HG03097 (cell line): ENCODE measurements at regions not wholly inside any gene's neighbourhood (a gene's known extent, or its start where the extent isn't known, plus 50 kb on each side); places are given as distances from the start of the nearest gene placed in this dataset.
"Not testable (repeated sequence)": the region's sequence is repeated elsewhere in the genome, so short reads cannot be mapped to it uniquely, and the experiment has no call there.

ENCODE experiments used
- ATAC-seq: cut with Tn5 transposase; IDR thresholded peaks from one replicate; pipeline ENCODE4 v1.9.1; 2021; ENCODE audit not compliant: unreplicated experiment, low FRiP score

DNA sequence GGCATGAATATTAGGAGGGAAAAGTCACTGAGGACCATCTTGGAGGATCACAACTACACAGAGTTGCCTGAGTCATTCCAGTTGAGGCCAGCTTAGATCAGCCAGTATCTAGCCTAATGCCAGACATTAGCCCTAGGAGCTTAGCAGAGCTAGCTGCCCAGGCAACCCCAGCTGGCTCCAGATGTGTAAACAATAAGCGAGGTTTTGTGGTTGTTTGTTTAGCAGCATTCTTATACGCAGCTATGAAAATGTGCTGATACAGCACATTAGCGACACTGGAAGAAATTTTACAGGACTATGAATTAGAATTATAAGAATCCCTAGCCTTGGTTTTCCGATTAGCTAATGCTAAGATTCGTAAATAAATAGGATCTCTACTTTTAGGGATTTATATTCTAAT is 59.3 kb downstream of the BTBD3 start:
- ATAC-seq = no peak

DNA sequence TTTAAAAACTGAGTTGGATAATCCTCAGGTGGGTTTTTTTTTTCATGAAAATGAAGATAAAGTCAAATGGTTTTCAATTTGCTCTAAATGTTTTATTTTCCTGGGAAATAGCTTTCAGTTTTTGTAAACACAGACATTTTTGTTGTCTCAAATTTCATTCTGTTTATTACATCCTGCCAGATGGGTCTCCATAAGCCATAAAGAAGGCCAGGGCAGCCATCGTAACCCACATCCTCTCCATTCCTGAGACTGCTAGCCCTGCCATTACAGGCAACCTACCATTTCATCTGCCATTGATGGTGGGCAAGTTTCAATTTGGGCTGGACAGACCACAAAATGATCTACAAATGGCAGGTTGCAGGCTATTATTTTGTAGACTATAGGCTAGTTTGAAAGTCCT is 60.8 kb downstream of the BTBD3 start:
- ATAC-seq = no peak

DNA sequence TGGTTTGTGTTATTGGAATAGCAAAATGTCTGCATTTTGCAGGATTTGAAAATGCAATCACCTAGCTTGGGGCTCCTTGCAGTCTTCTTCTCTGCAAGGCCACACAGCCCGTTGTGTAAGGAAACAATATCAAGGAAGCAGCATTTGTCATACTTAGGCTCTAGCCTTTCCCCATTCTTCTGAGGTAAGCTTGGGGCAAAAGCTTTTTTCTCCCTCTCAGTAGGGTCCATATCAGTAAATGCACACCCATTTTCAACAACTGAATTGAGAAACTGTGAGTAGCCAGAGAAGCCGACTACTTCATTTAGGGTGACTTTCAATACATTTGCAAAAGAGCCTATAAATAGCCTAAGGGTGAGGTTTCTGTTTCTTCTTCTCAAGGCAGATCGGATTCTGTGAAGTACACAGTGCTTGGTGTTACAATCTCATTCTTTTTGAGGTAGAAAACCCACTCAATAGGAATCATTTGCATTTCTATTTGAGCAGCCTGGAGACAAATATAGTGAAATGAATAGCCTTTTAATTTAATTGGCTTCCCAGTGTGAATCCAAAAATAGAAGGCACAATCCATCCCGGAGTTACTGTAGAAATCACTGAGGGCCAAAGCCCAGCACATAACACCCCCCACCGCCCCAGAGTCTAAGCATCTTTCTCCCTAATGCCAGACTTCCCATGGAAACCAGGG is 61.8 kb downstream of the BTBD3 start:
- ATAC-seq = no peak

DNA sequence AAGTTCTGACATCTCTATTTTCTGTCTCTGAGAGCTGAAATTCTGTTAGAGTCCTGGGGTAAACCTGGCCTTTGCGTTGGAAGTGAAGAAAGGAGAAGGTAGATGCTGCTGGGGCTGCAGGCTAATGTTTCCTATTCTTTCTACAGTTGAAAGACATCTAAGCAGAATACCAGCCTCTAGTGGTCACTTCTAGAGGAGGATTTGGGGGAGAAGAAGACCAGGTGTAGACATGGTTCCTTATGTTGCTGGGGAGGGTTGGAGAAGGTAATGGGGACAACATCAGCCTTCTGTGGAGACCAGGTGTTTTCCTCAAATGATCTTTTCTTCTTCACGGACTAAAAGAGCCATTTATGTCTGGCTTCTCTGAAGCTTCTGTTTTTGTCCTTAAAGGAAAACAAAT is 62.6 kb downstream of the BTBD3 start:
- no peak for ATAC-seq

DNA sequence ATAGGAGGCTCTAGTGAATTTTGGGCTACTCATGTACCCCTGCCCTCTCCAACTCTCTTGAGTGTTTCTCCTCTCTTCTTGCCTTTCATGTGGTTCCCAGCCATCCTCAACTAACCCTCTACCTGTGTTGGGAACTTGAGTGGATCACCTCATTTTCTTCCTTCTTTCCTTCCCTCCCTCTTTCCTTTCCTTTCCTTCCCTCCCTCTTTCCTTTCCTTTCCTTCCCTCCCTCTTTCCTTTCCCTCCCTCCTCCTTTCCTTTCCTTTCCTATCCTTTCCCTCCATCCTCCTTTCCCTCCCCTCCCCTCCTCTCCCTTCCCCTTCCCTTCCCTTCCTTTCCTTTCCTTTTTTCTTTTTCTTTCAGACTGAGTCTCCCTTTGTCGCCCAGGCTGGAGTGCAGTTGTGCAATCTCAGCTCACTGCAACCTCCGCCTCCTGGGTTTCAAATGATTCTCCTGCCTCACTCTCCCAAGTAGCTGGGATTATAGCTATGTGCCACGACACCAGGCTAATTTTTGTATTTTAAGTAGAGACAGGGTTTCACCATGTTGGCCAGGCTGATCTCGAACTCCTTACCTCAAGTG is 63.8 kb downstream of the BTBD3 start:
- no peak for ATAC-seq

DNA sequence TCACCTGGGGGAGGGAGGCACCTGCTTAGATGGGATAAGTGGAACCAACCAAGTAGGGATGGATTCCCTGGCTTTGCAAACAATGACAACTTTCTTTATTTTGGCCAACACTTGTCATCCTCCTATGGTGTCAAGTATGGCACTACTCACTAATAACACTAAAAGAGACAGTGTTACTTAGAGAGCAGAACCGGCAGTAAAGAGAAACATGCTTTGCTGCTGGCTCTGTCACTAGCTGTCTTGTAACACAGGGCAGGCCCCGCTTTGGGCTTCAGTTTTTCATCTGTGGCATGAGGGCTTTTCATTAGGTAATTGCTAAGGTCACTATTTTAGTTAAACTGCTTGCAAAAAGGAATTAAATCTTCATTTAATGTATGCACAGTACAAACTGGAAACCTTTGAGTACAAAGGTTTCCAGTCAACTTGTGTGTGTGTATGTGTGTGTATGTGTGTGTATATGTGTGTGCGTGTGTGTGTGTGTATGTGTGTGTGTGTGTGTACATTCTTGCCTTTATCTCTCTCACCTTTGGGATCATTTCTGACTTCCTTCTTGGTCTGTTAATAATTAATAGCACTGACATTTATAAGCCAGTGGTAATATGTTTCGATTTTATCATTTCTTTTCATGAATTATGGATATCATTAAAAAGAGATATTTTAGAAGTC is 64.7 kb downstream of the BTBD3 start:
- ATAC-seq = no peak

DNA sequence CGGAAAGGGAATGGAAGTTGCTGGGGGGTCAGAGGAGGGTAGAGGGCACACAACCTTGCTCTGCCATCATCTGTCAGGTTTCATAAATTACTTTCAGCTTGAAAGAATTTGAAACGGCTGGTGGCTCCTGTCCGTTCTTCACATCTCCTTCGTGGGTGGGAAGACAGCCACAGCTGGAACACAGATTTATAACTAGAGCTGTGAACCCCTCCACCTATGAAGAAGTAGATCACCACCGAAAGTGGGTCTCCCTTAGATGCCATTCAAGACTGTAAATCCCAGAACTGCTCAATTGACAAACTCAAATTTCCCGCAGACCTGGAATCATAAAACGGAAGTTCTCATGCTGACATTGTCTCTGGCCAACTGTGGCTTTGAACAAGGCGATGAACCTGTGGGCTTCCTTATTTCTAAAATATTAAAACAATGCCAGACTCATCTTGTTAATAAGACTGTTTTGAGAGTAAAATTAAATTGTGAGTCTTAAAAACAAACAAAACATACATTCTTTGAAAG is 65.3 kb downstream of the BTBD3 start:
- no peak for ATAC-seq

DNA sequence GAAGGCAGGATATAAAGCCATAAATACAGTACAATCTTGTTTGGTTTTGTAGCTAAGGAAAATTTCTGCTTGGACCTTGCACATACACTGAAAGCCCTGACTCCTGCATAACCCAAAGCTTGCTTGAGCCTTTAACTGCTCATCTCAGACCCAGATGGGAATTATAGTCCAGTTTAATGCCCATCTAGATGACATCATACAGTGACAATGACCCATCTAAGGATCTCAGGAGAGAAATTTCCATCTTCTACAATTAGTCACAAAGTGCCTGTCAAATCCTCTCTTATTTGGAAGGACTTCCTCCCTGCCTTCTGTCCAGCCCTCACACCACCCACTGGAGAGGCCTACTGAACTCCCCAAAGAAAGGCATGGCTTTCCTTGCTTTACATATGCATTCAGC is 69.3 kb downstream of the BTBD3 start:
- ATAC-seq = no peak

DNA sequence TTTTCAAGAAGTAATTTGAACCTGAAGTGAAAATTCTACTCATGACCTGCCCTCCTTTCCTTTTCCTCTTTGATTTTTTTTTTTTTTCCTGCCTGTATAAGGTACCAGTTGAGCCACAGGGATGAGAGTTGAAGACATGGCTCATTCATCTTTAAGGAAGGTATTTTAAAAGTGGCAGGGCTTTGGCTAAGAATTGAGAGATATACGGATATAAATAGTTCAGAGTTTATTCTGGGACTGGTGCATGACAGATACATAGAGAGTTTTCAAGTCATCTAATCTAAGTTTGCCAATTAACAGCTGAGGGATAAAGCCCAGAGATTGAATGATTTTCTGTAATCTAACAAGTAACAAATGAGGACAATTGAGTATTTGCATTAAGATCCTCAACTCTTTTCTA is 69.8 kb downstream of the BTBD3 start:
- no peak for ATAC-seq

DNA sequence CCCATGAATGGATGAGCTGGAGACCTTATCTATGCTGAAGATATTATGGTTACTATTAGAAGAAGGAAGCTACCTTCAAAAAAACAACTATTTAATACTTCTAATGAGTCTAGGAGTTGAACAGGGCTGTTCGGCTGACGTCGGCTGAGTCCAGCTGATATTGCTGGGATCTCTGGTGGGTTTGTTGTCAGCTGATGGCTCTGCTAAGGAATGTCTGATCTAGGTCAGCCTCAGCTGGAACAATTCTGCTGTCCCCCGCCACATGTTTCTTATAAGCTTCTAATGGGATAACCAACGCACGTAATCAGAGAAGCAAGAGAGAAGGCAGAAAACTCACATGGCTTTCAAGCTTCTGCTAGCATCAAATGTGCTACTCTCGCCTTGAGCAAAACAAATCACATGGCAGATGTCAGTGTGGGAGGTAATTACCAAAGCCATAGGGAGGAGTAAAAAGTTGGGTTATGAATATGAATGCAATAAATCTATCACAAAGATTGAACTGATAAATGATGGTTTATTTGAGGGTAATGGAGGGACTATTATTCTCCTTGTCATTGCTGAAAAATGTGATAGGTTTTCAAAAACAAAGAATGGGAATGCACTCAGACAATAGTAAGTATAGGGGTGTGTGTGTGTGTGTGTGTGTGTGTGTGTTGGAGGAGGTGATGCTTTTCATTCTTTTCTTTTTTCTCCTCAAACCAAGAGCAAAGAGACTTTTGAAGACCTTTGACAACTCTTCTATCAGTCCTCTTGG is 71.5 kb downstream of the BTBD3 start:
- ATAC-seq = no peak

DNA sequence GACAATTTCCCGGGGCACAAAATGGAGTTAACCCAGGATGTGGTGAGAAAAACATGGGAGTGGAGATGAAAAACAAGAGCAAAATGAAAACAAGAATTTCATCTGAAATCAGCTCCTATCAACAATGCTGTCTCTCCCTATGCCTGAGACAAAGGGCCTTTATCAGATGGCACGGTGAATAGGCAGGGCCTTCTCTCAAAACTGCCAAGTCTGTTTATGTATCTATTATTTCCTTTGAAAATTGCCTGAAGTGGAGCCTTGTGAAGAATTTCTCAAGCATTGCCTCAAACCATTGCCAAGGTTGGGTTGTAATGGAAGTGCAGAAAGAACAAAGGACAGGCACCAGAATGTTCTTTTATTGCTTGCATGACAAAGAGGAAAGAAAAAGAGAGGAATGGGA is 74.7 kb downstream of the BTBD3 start:
- no peak for ATAC-seq

DNA sequence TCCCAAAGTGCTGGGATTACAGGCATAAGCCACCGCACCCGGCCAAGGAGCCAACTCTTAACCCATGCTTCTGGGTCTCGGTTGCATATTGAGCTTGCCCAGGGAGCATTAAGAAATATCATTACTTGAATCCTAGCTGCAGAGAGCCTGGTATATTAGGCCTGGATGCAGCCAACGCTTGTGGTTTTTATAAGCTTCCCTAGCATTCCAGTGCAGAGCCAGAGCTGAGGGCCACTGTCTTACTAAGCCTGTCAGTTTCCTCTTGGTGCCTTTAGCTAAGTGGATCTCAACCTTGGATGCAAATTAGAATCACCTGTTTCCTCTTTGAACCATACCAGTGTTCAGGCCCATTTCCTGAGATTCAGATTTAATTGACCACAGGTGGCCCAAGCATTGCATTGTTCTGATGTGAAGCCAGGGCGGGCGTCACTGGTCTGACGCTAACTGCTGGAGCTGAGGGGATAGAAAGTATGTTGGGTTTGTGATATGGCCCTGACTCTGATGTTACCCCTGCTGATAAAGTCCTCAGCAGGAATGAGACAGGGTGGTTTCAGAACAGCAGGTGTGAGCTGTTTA is 76.3 kb downstream of the BTBD3 start:
- ATAC-seq = no peak

DNA sequence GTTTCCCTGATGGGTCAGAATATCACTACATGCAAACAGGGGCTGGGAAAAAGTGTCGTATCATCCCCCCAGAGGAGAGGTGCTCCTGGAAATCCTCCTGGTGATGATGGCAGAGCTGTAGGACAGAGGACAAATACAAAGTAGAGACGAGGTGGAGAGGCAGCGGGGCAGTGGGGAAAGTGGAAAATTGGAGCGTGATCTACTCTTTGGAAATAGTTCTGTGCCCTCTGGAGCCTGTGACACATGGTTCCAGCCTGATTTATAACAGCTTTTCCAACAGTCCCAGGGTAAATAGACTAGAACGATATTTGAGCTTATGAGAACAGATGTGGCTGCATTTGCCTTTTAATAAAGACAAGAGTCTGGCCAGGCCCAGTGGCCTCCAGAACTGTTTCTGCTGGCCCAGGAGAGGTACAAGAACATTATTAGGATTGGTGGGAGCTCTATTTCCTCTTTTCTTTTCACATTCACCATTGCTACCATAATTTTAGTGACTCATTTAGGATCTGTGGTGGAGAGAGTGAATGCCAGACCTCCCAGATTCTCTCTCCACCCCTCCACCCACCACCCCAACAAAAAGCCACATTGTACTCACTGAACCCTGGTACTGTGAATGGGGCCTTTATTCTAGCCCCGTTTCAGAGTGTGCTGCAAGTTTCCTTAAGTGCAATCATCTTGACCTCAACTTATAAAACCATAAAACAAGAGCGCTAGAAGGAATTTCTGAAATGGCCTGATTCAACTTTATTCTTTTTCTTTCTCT is 78.3 kb downstream of the BTBD3 start:
- ATAC-seq = no peak

DNA sequence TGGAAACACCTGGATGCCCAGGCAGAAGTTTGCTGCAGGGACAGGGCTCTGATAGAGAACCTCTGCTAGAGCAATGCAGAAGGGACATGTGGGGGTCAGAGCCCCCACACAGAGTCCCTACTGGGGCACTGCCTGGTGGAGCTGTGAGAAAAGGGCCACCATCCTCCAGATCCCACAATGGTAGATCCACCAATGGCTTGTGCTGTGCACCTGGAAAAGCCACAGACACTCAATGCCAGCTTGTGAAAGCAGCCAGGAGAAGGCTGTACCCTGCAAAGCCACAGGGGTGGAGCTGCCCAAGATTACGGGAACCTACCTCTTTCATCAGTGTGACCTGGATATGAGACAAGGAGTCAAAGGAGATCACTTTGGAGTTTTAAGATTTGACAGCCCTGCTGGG is 87.1 kb downstream of the BTBD3 start:
- ATAC-seq = not testable (repeated sequence)

DNA sequence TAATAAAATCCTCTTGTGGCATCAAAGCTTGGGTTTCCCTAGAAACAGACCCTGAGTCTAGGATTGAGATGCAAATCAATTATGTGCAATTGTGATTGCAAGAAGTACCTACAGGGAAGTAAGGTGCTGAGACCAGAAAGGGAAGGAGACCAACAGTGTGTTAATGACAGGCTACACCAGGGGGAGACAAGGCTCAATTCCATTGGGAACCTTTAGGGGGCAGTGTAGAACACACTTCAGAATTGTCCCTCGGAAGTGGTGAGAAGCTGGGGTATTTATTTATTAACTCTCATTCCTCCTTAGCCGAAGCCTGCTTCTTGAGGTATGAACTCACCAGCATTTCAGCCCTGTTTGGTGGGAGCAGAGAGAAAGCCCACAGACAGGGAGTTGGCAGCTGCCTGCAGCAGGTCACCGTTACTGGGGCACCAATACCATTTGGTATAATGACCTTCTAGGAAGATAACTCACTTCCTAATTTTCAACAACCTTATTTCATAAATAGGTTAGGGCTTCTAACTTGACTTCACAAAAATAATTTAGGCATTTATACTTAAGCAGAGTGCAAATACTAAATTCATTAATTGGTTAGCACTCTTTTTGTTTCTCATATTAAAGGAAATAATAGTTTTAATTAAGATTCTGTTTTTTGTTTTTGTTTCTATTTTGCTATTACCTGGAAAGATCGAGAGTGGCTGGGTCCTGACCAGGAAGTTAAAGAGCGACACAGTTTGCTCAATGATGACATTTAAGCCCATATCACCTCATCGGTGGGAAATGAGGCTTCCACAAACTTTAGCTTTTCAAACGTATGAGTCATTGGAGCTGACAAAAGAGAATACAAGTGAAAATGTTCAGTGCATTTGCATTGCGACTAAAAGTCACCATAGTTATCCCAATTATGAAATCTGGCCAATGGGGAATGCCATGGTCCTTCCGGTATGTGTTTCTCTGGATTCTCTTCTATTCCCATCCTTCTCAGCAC is 94.8 kb downstream of the BTBD3 start:
- peak; percentile 95 for ATAC-seq

DNA sequence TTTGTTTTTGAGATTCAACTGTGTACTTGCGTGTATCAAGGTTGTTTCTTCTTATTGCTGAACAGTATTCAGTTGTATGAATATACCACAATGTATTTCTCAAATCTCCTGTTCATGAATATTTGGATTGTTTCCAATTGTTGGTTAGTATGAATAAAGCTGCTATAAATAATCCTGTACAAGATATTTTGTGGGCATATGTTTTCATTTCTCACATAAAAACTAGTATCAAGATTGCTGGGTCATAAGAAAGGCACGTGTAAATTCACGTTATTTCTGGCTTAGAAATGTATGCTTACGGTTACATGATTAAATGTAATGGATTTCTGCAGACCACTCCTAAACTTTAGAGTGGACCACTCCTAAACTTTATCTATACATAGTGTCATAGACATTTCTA is 96.6 kb downstream of the BTBD3 start:
- ATAC-seq = no peak

DNA sequence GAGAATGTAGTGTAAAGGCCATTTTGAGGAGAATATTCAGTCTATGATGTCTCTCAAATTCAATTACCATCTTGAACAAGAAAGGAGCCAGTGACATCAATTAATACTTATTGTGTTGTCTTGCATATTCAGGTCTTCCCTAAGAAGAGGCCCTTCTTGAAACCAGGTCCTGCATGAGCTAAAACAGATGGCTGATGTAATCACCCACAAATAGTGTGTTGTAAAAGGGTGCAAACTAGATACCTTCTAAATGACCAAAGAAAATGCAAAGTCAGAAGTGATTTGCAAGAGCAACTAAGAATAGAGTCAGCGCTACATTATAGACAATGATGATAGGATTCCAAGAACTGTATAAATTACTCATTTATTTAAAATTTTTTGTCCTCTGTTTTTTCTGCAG is 97.0 kb downstream of the BTBD3 start:
- ATAC-seq = no peak

DNA sequence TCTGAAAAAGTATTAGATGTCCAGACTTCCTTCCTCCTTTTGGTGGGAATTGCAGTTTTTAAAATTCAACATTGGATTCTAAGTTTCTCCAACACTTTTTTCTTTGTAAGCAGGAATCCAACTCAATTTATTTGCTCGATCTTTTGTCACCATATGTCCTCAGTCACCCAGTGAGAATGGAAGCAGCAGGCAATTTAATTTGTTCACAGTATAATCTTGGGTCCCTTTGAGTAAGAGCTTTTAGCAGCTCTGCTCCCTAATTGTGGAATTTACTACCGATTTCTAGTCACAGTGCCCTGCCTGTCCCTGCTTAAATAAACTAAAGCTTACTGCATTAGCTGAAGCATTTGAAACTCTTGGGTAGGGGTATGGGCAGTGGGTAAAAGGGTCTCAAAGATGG is 98.6 kb downstream of the BTBD3 start:
- ATAC-seq = no peak

DNA sequence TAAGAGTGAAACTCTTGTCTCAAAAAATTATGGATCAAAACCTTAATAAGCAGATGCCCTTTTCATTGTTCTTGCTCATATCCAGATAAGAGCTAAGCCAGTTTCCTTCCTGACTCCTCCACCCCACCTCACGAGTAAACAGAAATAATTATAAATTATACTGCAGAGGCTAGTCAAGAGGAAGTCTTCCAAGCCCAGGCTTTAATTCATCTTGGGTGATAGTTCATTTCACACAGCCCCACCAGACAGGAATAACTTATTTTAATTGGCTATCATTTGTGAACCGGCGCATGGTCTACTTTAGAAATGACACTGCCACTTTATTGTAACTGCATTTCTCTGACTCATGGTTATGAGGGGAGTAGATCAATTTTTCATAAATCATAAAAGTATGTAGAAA is 102.0 kb downstream of the BTBD3 start:
- ATAC-seq = no peak
